ENCODE measurements at regions not wholly inside any gene's neighbourhood (a gene's known extent, or its start where the extent isn't known, plus 50 kb on each side); places are given as distances from the start of the nearest gene placed in this dataset.
"Not testable (repeated sequence)": the region's sequence is repeated elsewhere in the genome, so short reads cannot be mapped to it uniquely, and the experiment has no call there.

- TF ChIP-seq, protein P1, sequence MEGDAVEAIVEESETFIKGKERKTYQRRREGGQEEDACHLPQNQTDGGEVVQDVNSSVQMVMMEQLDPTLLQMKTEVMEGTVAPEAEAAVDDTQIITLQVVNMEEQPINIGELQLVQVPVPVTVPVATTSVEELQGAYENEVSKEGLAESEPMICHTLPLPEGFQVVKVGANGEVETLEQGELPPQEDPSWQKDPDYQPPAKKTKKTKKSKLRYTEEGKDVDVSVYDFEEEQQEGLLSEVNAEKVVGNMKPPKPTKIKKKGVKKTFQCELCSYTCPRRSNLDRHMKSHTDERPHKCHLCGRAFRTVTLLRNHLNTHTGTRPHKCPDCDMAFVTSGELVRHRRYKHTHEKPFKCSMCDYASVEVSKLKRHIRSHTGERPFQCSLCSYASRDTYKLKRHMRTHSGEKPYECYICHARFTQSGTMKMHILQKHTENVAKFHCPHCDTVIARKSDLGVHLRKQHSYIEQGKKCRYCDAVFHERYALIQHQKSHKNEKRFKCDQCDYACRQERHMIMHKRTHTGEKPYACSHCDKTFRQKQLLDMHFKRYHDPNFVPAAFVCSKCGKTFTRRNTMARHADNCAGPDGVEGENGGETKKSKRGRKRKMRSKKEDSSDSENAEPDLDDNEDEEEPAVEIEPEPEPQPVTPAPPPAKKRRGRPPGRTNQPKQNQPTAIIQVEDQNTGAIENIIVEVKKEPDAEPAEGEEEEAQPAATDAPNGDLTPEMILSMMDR (conservative IDR thresholded peaks at IDR 0.05) = not testable (repeated sequence)
- not testable (repeated sequence) for TF ChIP-seq EZH2 (IDR thresholded peaks at IDR 0.05; ENCODE audit: low read depth)
These were observed 971.0 kb downstream of the NXPH1 start for GRCh38 chr7:9404386-9404785.
